Endothelial cell of umbilical vein (primary cell): ENCODE measurements at regions not wholly inside any gene's neighbourhood (a gene's known extent, or its start where the extent isn't known, plus 50 kb on each side); places are given as distances from the start of the nearest gene placed in this dataset.

ENCODE experiments used
- BruUV-seq: library from RNA; stranded (reverse); fragments of 400-500 nt; replicated peaks from 2 replicates; lab custom pipeline; 2021; lab: Mats Ljungman, UMichigan
- CTCF ChIA-PET: fragments of 300-600, 350-600 bp; sonication (Branson Sonifier 250); formaldehyde crosslinking; loops from one replicate; lab custom pipeline; 2021; ENCODE audit warnings: antibody characterized with exemption, inconsistent platforms; lab: Charles Lee
- POLR2A ChIA-PET: fragments of 300-600, 350-600 bp; sonication (Branson Sonifier 250); formaldehyde crosslinking; loops from one replicate; lab custom pipeline; 2021; ENCODE audit warnings: antibody characterized with exemption, inconsistent platforms; lab: Charles Lee
- DNase-seq: peaks from one replicate; pipeline ENCODE4 v3.0.0-alpha.2; 2011; ENCODE audit warnings: low read depth, low spot score
- FAIRE-seq: peaks from 2 replicates; lab custom pipeline; 2011; peaks lifted over from hg19 to GRCh38; lab: Jason Lieb, UNC
- H2AFZ ChIP-seq: 2 replicates; pipeline ENCODE4 v1.6.0; 2012; ENCODE audit warnings: low read depth, low read length, control low read depth, inconsistent platforms
- H3K27ac ChIP-seq: 2 replicates; pipeline ENCODE4 v1.5.1; 2011; ENCODE audit warnings: low read depth, mild to moderate bottlenecking, control low read depth, low read length, moderate library complexity; ENCODE audit not compliant: insufficient read depth
- H3K27me3 ChIP-seq, 2 experiments: 2 replicates each; pipeline versions ENCODE4 v1.6.0 to v1.6.1; 2011; ENCODE audit warnings: low read length in 2 of 2, mixed read lengths in 1 of 2; ENCODE audit not compliant: control insufficient read depth in 2 of 2, insufficient read depth in 2 of 2
- H3K36me3 ChIP-seq, 2 experiments: 2 replicates in 1 of 2; 3 replicates in 1 of 2; pipeline ENCODE4 v1.5.1; 2011; ENCODE audit warnings: low read length in 2 of 2, mild to moderate bottlenecking in 1 of 2, moderate library complexity in 1 of 2; ENCODE audit not compliant: control insufficient read depth in 2 of 2, insufficient read depth in 2 of 2; ENCODE audit errors: extremely low read depth in 1 of 2
- H3K4me1 ChIP-seq: 3 replicates; pipeline ENCODE4 v1.5.1; 2011; ENCODE audit warnings: mild to moderate bottlenecking, low read length; ENCODE audit not compliant: control insufficient read depth, insufficient read depth; ENCODE audit errors: extremely low read depth
- H3K4me2 ChIP-seq: 2 replicates; pipeline ENCODE4 v1.6.1; 2011; ENCODE audit warnings: low read length, control low read depth, mixed read lengths; ENCODE audit not compliant: insufficient read depth
- H3K4me3 ChIP-seq, 3 experiments: fragments of 200-600 bp in 1 of 3; sonication (generic), shearing (Covaris generic) in 1 of 3; replicated peaks in 1 of 3; 2 replicates each; pipeline ENCODE4 v1.5.1; 2011 to 2016; ENCODE audit warnings: control low read depth in 3 of 3, low read length in 3 of 3, mild to moderate bottlenecking in 2 of 3, inconsistent platforms in 1 of 3, low read depth in 1 of 3, moderate library complexity in 1 of 3; ENCODE audit not compliant: insufficient read depth in 1 of 3
- H3K79me2 ChIP-seq: 2 replicates; pipeline ENCODE4 v1.6.0; 2012; ENCODE audit warnings: low read length, inconsistent platforms; ENCODE audit not compliant: control insufficient read depth, insufficient read depth
- H3K9ac ChIP-seq: replicated peaks from 2 replicates; pipeline ENCODE3; 2011; ENCODE audit warnings: low read length, control low read depth; ENCODE audit not compliant: insufficient read depth; ENCODE audit errors: extremely low read depth
- H3K9me1 ChIP-seq: replicated peaks from 3 replicates; pipeline ENCODE4 v1.6.0; 2011; ENCODE audit warnings: mild to moderate bottlenecking, low read length; ENCODE audit not compliant: control insufficient read depth, insufficient read depth; ENCODE audit errors: extremely low read depth
- H3K9me3 ChIP-seq: replicated peaks from 2 replicates; pipeline ENCODE4 v1.5.1; 2012; ENCODE audit warnings: low read length, inconsistent platforms; ENCODE audit not compliant: control insufficient read depth, insufficient read depth
- H4K20me1 ChIP-seq: replicated peaks from 2 replicates; pipeline ENCODE3; 2011; ENCODE audit warnings: mild to moderate bottlenecking, low read length; ENCODE audit not compliant: control insufficient read depth, insufficient read depth; ENCODE audit errors: extremely low read depth
- CTCF ChIP-seq, 2 donors: IDR thresholded peaks; 1 replicate in 1 of 2; 2 replicates in 1 of 2; pipeline ENCODE4 v1.5.1; 2011; ENCODE audit warnings: low read length in 2 of 2, mild to moderate bottlenecking in 2 of 2, moderate library complexity in 2 of 2, control low read depth in 1 of 2, inconsistent platforms in 1 of 2, low read depth in 1 of 2; ENCODE audit not compliant: insufficient read depth in 1 of 2; ENCODE audit errors: extremely low read depth in 1 of 2
- EZH2 ChIP-seq: IDR thresholded peaks from 2 replicates; pipeline ENCODE4 v1.6.1; 2012; ENCODE audit warnings: borderline replicate concordance, low read depth, mild to moderate bottlenecking, moderate library complexity, low read length, inconsistent platforms; ENCODE audit not compliant: severe bottlenecking
- FOS ChIP-seq: IDR thresholded peaks from 2 replicates; pipeline ENCODE4 v1.6.1; 2011; ENCODE audit warnings: mild to moderate bottlenecking, low read length, moderate library complexity, borderline replicate concordance; ENCODE audit not compliant: insufficient read depth
- GATA2 ChIP-seq: IDR thresholded peaks from 2 replicates; pipeline ENCODE4 v1.7.0; 2011; ENCODE audit warnings: low read depth, mild to moderate bottlenecking, moderate library complexity, mixed read lengths, low read length; ENCODE audit not compliant: insufficient read length, insufficient read depth
- JUN ChIP-seq: IDR thresholded peaks from 2 replicates; pipeline ENCODE4 v1.6.1; 2011; ENCODE audit warnings: borderline replicate concordance, low read depth; ENCODE audit not compliant: insufficient read length, insufficient read depth
- MAX ChIP-seq: IDR thresholded peaks from 2 replicates; pipeline ENCODE4 v1.6.1; 2011; ENCODE audit not compliant: insufficient read depth, insufficient read length
- MYC ChIP-seq: IDR thresholded peaks from one replicate; pipeline ENCODE4 v1.6.1; 2011; ENCODE audit warnings: mild to moderate bottlenecking, low read depth, low read length
- POLR2A ChIP-seq: IDR thresholded peaks from 2 replicates; pipeline ENCODE4 v1.6.1; 2012; ENCODE audit warnings: low read depth, mild to moderate bottlenecking, control low read depth, low read length
- POLR2AphosphoS5 ChIP-seq: IDR thresholded peaks from 2 replicates; pipeline ENCODE4 v1.6.1; 2012; ENCODE audit warnings: low read depth, mild to moderate bottlenecking, control low read depth, low read length, moderate library complexity; ENCODE audit not compliant: insufficient read depth
- dilution Hi-C: fragments of 300-500 bp; cut with MboI; formaldehyde crosslinking; loops from one replicate; pipeline ENCODE4 v1.15.0; 2019; ENCODE audit warnings: low sequenced_read_pairs; ENCODE audit not compliant: extremely low pct_ligation_motif_present
- intact Hi-C: fragments of 100-400 bp; cut with micrococcal nuclease; formaldehyde crosslinking; loops from one replicate; pipeline ENCODE4 v1.10.0; 2022

- Histone ChIP-seq H3K27ac (no peak overlapping the region), H4K20me1 (no peaks in the 10 kb centered on the region), H3K36me3 (no peaks in the 10 kb centered on the region), H3K9ac (no peak overlapping the region), H3K27me3 (no peaks in the 10 kb centered on the region), H3K4me1 (no peaks in the 10 kb centered on the region), H3K4me2 (no peak overlapping the region), H3K4me3 (no peak overlapping the region), H3K79me2 (no peaks in the 10 kb centered on the region), H3K9me1 (no peaks in the 10 kb centered on the region), H2AFZ (no peak overlapping the region), H3K9me3 (no peaks in the 10 kb centered on the region)
- ChIA-PET CTCF (no interaction called here), POLR2A (no interaction called here)
- FAIRE-seq (no peak), DNase-seq (no peak)
- intact Hi-C loops, result no loop called here
- dilution Hi-C loops, result no loop called here
- no TSS peak for BruUV-seq
- TF ChIP-seq CTCF (IDR thresholded peaks at IDR 0.05; ENCODE audit: extremely low read depth in 1 of 2, insufficient read depth in 1 of 2, low read depth in 1 of 2, low read length in 2 of 2) (no peak), GATA2 (no peak), POLR2AphosphoS5 (no peak), JUN (no peak), FOS (no peak), MYC (no peak), POLR2A (no peak), MAX (no peak), EZH2 (no peak)
Observed at GRCh38 chr3:13123013-13123654, 49.9 kb upstream of the IQSEC1 start.
